Liver (tissue), 3 donors: ENCODE measurements at regions not wholly inside any gene's neighbourhood (a gene's known extent, or its start where the extent isn't known, plus 50 kb on each side); places are given as distances from the start of the nearest gene placed in this dataset.

ENCODE experiments used
- ATF3 ChIP-seq: IDR thresholded peaks from 2 replicates; pipeline ENCODE4 v1.6.1; 2016; ENCODE audit warnings: antibody characterized with exemption
- CTCF ChIP-seq: fragments of 150-350 bp; IDR thresholded peaks from 2 replicates; pipeline ENCODE4 v1.5.1; 2017; ENCODE audit warnings: improper control_type of control experiment, low read depth, low read length; ENCODE audit not compliant: missing input control
- EGR1 ChIP-seq, 2 donors: IDR thresholded peaks; 2 replicates each; pipeline ENCODE4 v1.6.1; 2016 to 2018; ENCODE audit warnings: antibody characterized with exemption in 2 of 2, low read depth in 2 of 2
- JUND ChIP-seq, 2 donors: IDR thresholded peaks; 2 replicates each; pipeline ENCODE4 v1.6.1; 2016; ENCODE audit warnings: antibody characterized with exemption in 2 of 2
- RXRA ChIP-seq, 2 donors: IDR thresholded peaks; 2 replicates each; pipeline ENCODE4 v1.6.1; 2017 to 2018; ENCODE audit warnings: antibody characterized with exemption in 2 of 2, mild to moderate bottlenecking in 1 of 2
- SP1 ChIP-seq: IDR thresholded peaks from 2 replicates; pipeline ENCODE4 v1.6.1; 2018; ENCODE audit warnings: antibody characterized with exemption, mild to moderate bottlenecking
- TAF1 ChIP-seq: conservative IDR thresholded peaks from 2 replicates; pipeline ENCODE4 v1.6.1; 2016; ENCODE audit warnings: antibody characterized with exemption, mild to moderate bottlenecking
- YY1 ChIP-seq: IDR thresholded peaks from 2 replicates; pipeline ENCODE4 v1.6.1; 2016; ENCODE audit warnings: antibody characterized with exemption, mild to moderate bottlenecking
- donor health status: healthy.
- donor health status: healthy.

GRCh38 chrX:142663330-142664095 lies 362.2 kb upstream of the SPANXN4 start:
- TF ChIP-seq YY1 (peak; percentile 54), CTCF (no peak), JUND (IDR thresholded peaks at IDR 0.05) (peak; percentile 62 to 83), TAF1 (no peak), EGR1 (IDR thresholded peaks at IDR 0.05; ENCODE audit: low read depth in 2 of 2) (no peak), SP1 (peak; percentile 98), RXRA (IDR thresholded peaks at IDR 0.05) (peak; percentile 64 to 74), ATF3 (peak; percentile 61)
